HG03196 (cell line): ENCODE measurements at regions not wholly inside any gene's neighbourhood (a gene's known extent, or its start where the extent isn't known, plus 50 kb on each side); places are given as distances from the start of the nearest gene placed in this dataset.
"Not testable (repeated sequence)": the region's sequence is repeated elsewhere in the genome, so short reads cannot be mapped to it uniquely, and the experiment has no call there.

ENCODE experiments used
- ATAC-seq: cut with Tn5 transposase; IDR thresholded peaks from one replicate; pipeline ENCODE4 v1.9.1; 2021; ENCODE audit not compliant: unreplicated experiment

DNA sequence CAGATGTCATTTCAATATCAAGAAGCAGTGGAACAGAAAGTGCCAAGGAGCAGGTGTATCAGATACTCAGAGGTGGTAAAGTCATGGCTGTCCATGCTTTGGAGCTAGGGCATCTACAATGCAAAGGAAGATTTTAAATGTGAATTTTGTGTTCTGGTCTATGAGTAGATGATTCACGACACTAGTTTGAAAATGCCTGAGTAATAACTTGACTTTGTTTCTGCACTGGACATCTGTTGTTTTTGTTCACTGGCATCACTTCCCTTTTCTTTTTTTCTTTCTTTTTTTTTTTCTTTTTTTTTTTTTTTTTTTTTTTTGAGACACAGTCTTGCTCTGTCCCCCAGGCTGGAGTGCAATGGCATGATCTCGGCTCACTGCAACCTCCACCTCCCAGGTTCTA is 460.7 kb upstream of the PAPPA start:
- ATAC-seq: not testable (repeated sequence)

- no peak for ATAC-seq
These were observed 459.6 kb upstream of the PAPPA start for GRCh38 chr9:115694014-115694413.

- no peak for ATAC-seq
These were observed 458.6 kb upstream of the PAPPA start for GRCh38 chr9:115694991-115695390.

GRCh38 chr9:115712981-115713380 is 440.6 kb upstream of the PAPPA start:
- ATAC-seq: no peak

DNA sequence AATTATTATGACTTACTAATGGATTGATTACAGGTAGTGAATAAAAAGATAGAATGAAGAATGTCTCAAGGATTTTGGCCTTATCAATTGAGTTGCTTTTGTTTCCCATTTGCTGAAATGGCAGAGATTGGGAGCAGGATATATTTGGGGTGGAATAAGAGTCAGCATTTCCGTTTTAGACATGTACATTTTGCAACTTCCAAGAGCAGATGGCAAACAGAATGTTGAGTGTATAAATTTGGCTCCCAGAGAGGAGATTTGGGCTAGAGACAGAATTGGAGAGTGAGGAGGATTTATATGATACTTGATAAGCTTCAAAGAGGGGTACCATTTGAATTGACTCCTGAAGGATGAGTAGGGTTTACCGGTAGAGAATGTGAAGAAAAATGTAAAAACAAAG is 437.9 kb upstream of the PAPPA start:
- no peak for ATAC-seq

DNA sequence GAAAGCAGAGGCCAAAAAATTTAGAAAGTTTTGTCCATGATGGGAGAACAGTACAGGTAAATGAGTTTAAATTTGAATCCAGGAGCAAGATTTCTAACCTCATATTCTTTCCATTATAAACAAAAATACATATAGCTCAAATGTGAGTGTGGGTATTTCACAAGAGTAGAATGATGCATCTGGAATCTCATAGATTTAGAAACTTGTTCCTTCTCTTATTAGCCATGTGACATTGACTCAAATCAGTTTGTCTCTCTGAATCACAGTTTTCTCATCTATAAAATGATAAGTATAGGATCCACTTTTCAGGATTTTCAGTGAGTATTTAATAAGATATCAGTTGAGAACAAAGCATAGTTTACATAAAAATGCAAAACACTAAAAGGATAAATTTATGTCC is 436.3 kb upstream of the PAPPA start:
- no peak for ATAC-seq

DNA sequence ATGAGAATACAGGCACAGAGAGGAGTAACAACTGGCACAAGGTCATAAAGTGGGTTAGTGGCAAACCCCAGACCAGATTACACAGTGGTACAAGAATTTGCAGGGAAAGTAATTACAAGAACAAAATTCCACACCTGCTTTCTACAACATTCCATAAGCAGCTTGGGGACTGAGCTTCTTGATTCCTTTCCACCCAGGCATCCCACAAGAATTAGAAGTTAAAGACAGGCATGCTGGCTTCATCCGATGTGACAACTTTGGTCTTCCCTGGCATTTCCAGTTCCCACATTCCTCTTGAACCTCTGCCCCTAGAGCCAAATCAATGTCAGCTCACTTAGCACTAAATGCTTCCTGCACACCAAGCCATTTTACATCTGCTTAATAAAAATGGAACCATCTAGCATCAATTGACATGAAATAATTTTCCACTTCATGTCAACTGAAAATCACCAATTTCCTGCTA is 435.8 kb upstream of the PAPPA start:
- no peak for ATAC-seq

DNA sequence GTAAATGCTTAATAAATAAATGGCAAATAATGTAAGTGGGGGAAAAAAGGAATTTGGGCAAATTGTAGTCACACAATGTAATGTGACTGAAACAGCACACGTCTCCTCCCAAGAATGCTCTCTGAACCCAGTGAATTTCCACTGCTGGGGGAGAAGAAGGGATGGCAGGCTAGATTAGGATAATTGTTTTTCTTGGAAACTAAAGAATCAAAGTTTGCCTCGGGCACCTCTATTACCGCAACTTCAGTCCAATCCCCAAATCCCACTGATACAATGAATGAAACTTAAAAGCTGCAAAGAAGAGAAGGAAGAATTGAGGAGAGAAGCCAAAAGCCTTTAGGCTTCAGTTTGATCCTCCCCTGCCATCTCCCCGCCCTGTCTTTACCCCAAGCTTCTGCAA is 423.2 kb upstream of the PAPPA start:
- ATAC-seq: no peak

- ATAC-seq: no peak
These were observed 422.7 kb upstream of the PAPPA start for GRCh38 chr9:115730845-115731244.

DNA sequence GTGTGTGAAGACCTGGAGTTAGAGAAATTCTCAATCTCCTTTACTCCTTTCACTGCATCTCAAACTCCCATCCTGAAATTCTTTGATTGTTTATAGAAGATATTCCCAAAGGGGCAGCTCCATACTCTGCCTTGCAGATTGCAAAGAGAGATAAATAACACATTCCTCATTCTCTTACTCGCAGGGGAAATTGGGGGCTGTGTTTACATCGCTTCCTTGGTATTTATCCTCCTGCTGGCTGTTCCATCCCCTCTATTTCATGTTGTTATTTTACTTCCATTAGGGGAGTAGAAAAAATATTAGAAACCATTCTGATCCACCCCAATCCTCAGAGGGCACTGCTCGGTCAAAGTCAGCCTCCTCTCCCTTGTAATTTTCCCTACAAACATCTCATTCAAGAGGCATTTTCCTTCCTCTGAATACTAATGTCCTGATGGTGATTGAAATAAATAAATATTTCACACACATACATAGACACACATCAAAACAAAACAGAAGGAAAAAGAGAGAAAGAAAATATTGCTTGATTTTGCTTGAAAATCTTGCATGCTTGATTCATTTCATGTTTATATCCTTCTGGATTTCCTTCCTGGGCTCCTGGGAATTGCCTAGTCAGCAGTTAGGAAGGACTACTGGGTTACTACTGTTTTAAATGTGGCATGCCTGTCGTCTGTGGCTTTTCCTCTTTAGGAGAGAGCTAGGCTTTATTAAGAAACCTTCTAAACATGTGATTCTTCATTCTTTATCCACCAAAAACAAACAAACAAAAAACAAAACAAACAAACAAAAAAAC is 420.1 kb upstream of the PAPPA start:
- no peak for ATAC-seq

DNA sequence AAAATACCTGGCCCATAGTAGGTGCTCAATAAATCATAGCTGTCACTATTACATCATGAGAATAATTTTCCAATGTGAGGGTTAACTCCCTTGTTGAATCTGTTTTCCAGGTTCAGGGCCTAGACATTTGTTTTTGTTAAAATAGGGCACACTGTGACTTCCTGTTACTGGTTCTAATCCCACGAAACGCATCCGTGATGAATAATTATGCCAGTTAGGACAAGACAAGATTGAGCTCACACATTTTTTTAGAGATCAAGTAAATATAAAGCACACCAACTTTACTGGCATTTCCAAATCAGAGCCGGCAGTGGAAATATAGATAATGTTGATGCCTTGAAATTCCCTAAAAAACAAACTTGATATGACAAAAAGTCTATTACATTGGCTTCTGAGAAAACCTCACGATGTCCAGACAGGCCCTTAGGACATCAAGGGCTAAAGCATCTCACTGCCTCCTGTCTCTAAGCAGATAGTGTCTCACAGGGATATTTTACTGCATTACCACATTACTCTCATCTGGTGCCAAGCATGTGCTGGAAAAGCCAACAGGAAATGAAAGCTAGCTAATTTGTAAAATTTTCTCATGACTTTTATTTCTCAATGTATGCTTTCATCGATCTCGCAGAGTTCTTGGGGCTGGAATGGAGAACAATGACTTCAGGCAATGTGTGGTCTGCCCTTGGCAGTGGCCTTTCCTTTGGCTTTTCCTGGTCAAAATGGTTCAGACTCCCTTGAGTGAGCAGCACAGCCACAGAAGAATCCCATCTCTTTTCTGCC is 414.3 kb upstream of the PAPPA start:
- no peak for ATAC-seq

- ATAC-seq: no peak
These were observed 412.6 kb upstream of the PAPPA start for GRCh38 chr9:115740986-115741385.

- ATAC-seq: no peak
These were observed 409.6 kb upstream of the PAPPA start for GRCh38 chr9:115743709-115744605.

DNA sequence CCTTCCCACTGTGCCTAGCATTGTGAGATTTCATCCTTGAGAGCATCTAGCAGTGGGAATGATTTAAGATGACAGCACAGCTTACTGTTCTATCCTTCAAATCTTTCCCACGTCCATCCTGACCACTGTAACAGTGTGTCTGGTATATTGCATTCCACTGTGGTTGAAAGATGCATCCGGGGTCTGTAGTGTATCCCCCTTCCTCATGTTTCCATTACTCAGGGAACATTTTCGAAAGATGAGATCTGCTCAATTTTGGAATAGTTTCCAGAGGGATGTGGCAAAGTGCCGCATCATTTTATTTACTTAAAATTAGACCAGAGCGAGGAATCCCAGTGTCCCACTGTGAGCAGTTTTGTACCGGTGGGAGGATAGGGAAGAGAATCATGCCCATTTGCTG is 407.1 kb upstream of the PAPPA start:
- ATAC-seq: no peak

GRCh38 chr9:115747731-115748130 is 405.9 kb upstream of the PAPPA start:
- no peak for ATAC-seq

DNA sequence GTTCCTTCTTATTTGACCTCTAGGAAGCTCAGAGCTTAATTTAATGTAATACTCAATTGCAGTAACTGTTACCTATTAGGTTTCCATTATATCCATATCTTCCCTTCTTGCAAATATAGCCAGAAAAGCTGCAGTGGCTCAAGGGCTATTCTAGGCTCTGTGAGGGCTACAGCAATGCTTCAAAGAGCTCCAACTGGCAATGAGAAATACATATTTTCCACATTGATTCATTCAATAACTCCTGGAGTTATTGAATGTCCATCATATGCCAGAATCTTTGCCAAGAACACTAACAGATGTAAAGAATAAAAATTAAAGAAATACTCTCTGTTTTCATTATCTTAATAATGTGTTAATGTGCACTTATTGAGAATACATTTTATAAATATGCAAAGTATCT is 396.9 kb upstream of the PAPPA start:
- ATAC-seq: no peak

- ATAC-seq: no peak
These were observed 396.1 kb upstream of the PAPPA start for GRCh38 chr9:115757461-115757860.

DNA sequence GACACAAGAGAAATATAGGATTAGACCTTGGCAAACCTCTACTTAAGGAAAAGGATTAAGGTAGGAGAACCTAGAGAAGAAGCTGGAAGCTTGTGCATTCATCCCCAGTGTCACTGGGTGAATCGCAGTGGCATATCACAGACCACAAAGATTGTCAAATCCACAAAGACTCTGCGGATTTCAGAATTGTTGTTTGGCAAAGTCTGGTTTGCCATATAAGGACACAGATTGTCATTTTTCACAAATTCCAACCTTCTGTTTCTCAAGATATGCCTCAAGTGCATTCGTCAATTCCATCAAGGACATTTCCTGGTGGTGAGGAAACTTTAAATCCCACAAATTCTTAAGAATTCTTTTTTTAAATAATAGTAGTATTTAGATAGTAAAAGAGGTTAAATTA is 395.1 kb upstream of the PAPPA start:
- no peak for ATAC-seq

GRCh38 chr9:115759426-115759825 is 394.2 kb upstream of the PAPPA start:
- ATAC-seq: no peak

DNA sequence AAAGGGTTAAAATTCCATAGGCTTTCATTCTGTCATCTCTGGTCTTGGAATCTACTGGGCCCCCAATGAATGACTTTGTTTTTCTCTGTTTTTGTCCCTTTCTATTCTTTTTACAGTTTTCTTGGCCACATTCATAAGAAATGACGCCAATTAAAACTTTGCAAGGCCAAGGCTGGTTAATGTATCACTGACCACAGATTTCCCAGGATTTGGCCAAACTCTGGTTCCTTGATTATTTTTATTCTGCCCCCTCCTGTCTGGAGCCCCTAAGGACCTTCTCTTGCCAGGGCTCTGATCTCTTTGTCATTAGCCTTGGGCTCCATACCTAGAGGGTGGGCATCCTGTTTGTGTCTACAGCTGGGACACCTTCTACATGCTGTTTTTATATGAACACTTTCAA is 388.9 kb upstream of the PAPPA start:
- ATAC-seq: no peak

- no peak for ATAC-seq
These were observed 388.5 kb upstream of the PAPPA start for GRCh38 chr9:115765060-115765459.
